K562 (cell line): ENCODE measurements at regions not wholly inside any gene's neighbourhood (a gene's known extent, or its start where the extent isn't known, plus 50 kb on each side); places are given as distances from the start of the nearest gene placed in this dataset.

ENCODE experiments used
- ATAC-seq: fragments of 200-7000 bp; cut with Tn5 transposase; 3 replicates; pipeline ENCODE4 v1.9.1; 2020; ENCODE audit warnings: moderate library complexity
- BruUV-seq: library from RNA; stranded (reverse); fragments of 400-500 nt; replicated peaks from 2 replicates; lab custom pipeline; 2021; lab: Mats Ljungman, UMichigan
- CTCF ChIA-PET: fragments of 300-600 bp; formaldehyde crosslinking; extraction: SDS; loops from one replicate; lab custom pipeline; 2021; ENCODE audit warnings: low intra/inter-chr PET ratio; lab: Yijun Ruan, JAX
- POLR2A ChIA-PET: fragments of 300-600, 350-650 bp; sonication (Branson Sonifier 250); formaldehyde crosslinking; extraction: SDS; loops from one replicate; lab custom pipeline; 2021; ENCODE audit warnings: antibody characterized with exemption, inconsistent platforms; lab: Yijun Ruan, JAX
- DNase-seq, 4 experiments: peaks; one replicate each; pipeline versions ENCODE4 v3.0.0 to v3.0.0-alpha.2; 2011 to 2018; ENCODE audit warnings: low spot score in 3 of 4, mixed read lengths in 3 of 4; ENCODE audit errors: extremely low read depth in 1 of 4
- FAIRE-seq: peaks from 2 replicates; lab custom pipeline; 2011; peaks lifted over from hg19 to GRCh38; lab: Jason Lieb, UNC
- H2AFZ ChIP-seq: 2 replicates; pipeline ENCODE4 v1.6.0; 2011; ENCODE audit warnings: low read depth, low read length, control low read depth, inconsistent platforms
- H3K27ac ChIP-seq: fragments of 200-600 bp; 3 replicates; pipeline ENCODE4 v1.8.0; 2011; ENCODE audit warnings: low read depth, mild to moderate bottlenecking, control low read depth, inconsistent platforms, low read length, moderate library complexity, mixed read lengths; ENCODE audit errors: extremely low read depth
- H3K27me3 ChIP-seq, 2 experiments: fragments of 300-600 bp in 1 of 2; 2 replicates in 1 of 2; 3 replicates in 1 of 2; pipeline versions ENCODE4 v1.6.0 to v1.8.0; 2011; ENCODE audit warnings: inconsistent platforms in 2 of 2, low read length in 2 of 2, mild to moderate bottlenecking in 1 of 2, mixed read lengths in 1 of 2, moderate library complexity in 1 of 2; ENCODE audit not compliant: control insufficient read depth in 2 of 2, insufficient read depth in 2 of 2
- H3K36me3 ChIP-seq: fragments of 300-600 bp; 3 replicates; pipeline ENCODE4 v1.8.0; 2011; ENCODE audit warnings: mild to moderate bottlenecking, low read length, inconsistent platforms; ENCODE audit not compliant: control insufficient read depth, insufficient read depth
- H3K4me1 ChIP-seq, 2 experiments: fragments of 200-600 bp in 1 of 2; replicated peaks in 1 of 2; 2 replicates in 1 of 2; 3 replicates in 1 of 2; pipeline versions ENCODE4 v1.5.1 to v1.8.0; 2011; ENCODE audit warnings: inconsistent platforms in 2 of 2, low read length in 2 of 2, mild to moderate bottlenecking in 1 of 2, mixed read lengths in 1 of 2, moderate library complexity in 1 of 2; ENCODE audit not compliant: control insufficient read depth in 2 of 2, insufficient read depth in 2 of 2
- H3K4me2 ChIP-seq: 2 replicates; pipeline ENCODE4 v1.6.1; 2011; ENCODE audit warnings: low read length, control low read depth, inconsistent platforms, mixed read lengths; ENCODE audit not compliant: insufficient read depth
- H3K4me3 ChIP-seq: fragments of 200-600 bp; sonication (generic), shearing (Covaris generic); 2 replicates; pipeline ENCODE4 v1.5.1; 2016; ENCODE audit warnings: control low read depth, inconsistent platforms
- H3K79me2 ChIP-seq: fragments of 200-600 bp; 3 replicates; pipeline ENCODE4 v1.8.0; 2011; ENCODE audit warnings: low read length, inconsistent platforms; ENCODE audit not compliant: control insufficient read depth, insufficient read depth
- H3K9ac ChIP-seq, 2 experiments: 2 replicates each; pipeline versions ENCODE4 v1.6.0 to v1.6.1; 2011; ENCODE audit warnings: low read depth in 2 of 2, low read length in 2 of 2, control low read depth in 1 of 2, inconsistent platforms in 1 of 2, mild to moderate bottlenecking in 1 of 2, mixed read lengths in 1 of 2; ENCODE audit not compliant: insufficient read depth in 1 of 2
- H3K9me1 ChIP-seq: one replicate; pipeline ENCODE4 v1.6.0; 2011; ENCODE audit warnings: inconsistent platforms, mild to moderate bottlenecking, low read length, moderate library complexity; ENCODE audit not compliant: control insufficient read depth, insufficient read depth
- H3K9me3 ChIP-seq: replicated peaks from 2 replicates; pipeline ENCODE4 v1.5.1; 2011; ENCODE audit warnings: low read depth, low read length, inconsistent platforms; ENCODE audit not compliant: control insufficient read depth, insufficient read depth
- H4K20me1 ChIP-seq: replicated peaks from 2 replicates; pipeline ENCODE4 v1.6.1; 2011; ENCODE audit warnings: low read length, inconsistent platforms, mixed read lengths; ENCODE audit not compliant: control insufficient read depth, insufficient read depth
- JUNB ChIP-seq: fragments of 450-650 bp; formaldehyde crosslinking; conservative IDR thresholded peaks from 2 replicates; pipeline ENCODE4 v1.4.0; 2020; ENCODE audit warnings: mild to moderate bottlenecking
- PTTG1 ChIP-seq: fragments of 450-650 bp; IDR thresholded peaks from 2 replicates; pipeline ENCODE4 v1.6.1; 2016; ENCODE audit warnings: low read depth, mild to moderate bottlenecking, missing genetic modification characterization, missing compliant biosample characterization
- SMAD4 ChIP-seq: fragments of 250-450 bp; sonication (Bioruptor Pico); conservative IDR thresholded peaks from 2 replicates; pipeline ENCODE4 v1.8.0; 2021; ENCODE audit warnings: inconsistent platforms, mild to moderate bottlenecking, moderate library complexity
- THRAP3 ChIP-seq: fragments of 450-650 bp; IDR thresholded peaks from 2 replicates; pipeline ENCODE4 v1.6.1; 2016; ENCODE audit warnings: mild to moderate bottlenecking, inconsistent platforms, borderline replicate concordance
- TSHZ1 ChIP-seq: fragments of 250-450 bp; sonication (Bioruptor Pico); IDR thresholded peaks from 2 replicates; pipeline ENCODE4 v1.4.0; 2020; ENCODE audit warnings: mild to moderate bottlenecking, moderate library complexity
- ZMIZ1 ChIP-seq, 2 experiments: fragments of 150-350 bp in 1 of 2; IDR thresholded peaks; 2 replicates each; pipeline ENCODE4 v1.6.1; 2012 to 2016; ENCODE audit warnings: low read depth in 2 of 2, low read length in 2 of 2, mild to moderate bottlenecking in 1 of 2, moderate library complexity in 1 of 2
- ZNF561 ChIP-seq: fragments of 450-650 bp; formaldehyde crosslinking; conservative IDR thresholded peaks from 2 replicates; pipeline ENCODE4 v1.4.0; 2020; ENCODE audit warnings: mild to moderate bottlenecking, moderate library complexity
- WGBS: fragments of 100-300 bp; shearing (Covaris generic); methylation state at CpG from one replicate; pipeline ENCODE4 v1.1.6; 2016; ENCODE audit warnings: low coverage, mixed read lengths; ENCODE audit not compliant: insufficient coverage; ENCODE audit errors: missing lambda C conversion rate; 5-methylcytosine and 5-hydroxymethylcytosine counted together
- in situ Hi-C: fragments of 300-500 bp; cut with MboI; formaldehyde crosslinking; loops from 4 replicates; pipeline ENCODE4 v1.15.0; 2018; ENCODE audit warnings: inconsistent platforms, mixed read lengths
- intact Hi-C: fragments of 100-400 bp; cut with micrococcal nuclease; formaldehyde crosslinking; loops from 2 replicates; pipeline ENCODE4 v1.14.2; 2022

- Histone ChIP-seq H3K9ac (peak overlapping the region in 1 of 2 experiments; percentile 38; a peak in 1 of 4 replicates), H2AFZ (peak overlapping the region; percentile 2), H3K27me3 (peaks cover 3 to 11% of the 10 kb centered on the region in 2 experiments; a peak in 3 of 5 replicates), H3K36me3 (no peaks in the 10 kb centered on the region), H4K20me1 (no peaks in the 10 kb centered on the region), H3K4me3 (no peak overlapping the region), H3K4me1 (peaks cover 0 to 2% of the 10 kb centered on the region in 2 experiments; a peak in 3 of 5 replicates)
- no peak; the same call in 2 of the 3 replicates for ATAC-seq
- no peak for DNase-seq
- WGBS = 16% methylated on average over 3 of the region's 3 CpGs
- FAIRE-seq = no peak
- TF ChIP-seq JUNB (CRISPR knock-in tag) (0 out of 2 replicates have a peak, but pooled peaks have one; percentile 28), ZNF561 (CRISPR knock-in tag) (no peak)
- TF ChIP-seq, all 486 proteins: peak for 1
- intact Hi-C loops = no loop called here
- H3K27ac ChIP-seq = no peak overlapping the region
- ChIA-PET POLR2A (interaction anchor here (0.6 kb wide), 1 partner anchor 13 kb away, joined by 3 read pairs; no protein-coding TSS in a partner anchor), CTCF (no interaction called here)
- no peaks in the 10 kb centered on the region for H3K9me1 ChIP-seq
- no peaks in the 10 kb centered on the region for H3K9me3 ChIP-seq
- no peak overlapping the region for H3K4me2 ChIP-seq
- no peaks in the 10 kb centered on the region for H3K79me2 ChIP-seq
- no TSS peak for BruUV-seq
- in situ Hi-C loops = no loop called here
Observed at GRCh38 chr1:113247782-113248181, 142.5 kb upstream of the MAGI3 start.

- Histone ChIP-seq H3K4me3 (no peak overlapping the region), H3K4me1 (peaks cover 0 to 2% of the 10 kb centered on the region in 2 experiments; a peak in 2 of 5 replicates), H3K27ac (no peak overlapping the region), H3K4me2 (no peak overlapping the region), H4K20me1 (no peaks in the 10 kb centered on the region), H2AFZ (no peak overlapping the region), H3K27me3 (peaks cover 3 to 12% of the 10 kb centered on the region in 2 experiments; a peak in 3 of 5 replicates), H3K9ac (no peak overlapping the region), H3K79me2 (no peaks in the 10 kb centered on the region), H3K36me3 (no peaks in the 10 kb centered on the region), H3K9me1 (no peaks in the 10 kb centered on the region), H3K9me3 (no peaks in the 10 kb centered on the region)
- ChIA-PET POLR2A (interaction anchor here (0.6 kb wide), 1 partner anchor 12 kb away, joined by 3 read pairs; no protein-coding TSS in a partner anchor), CTCF (no interaction called here)
- DNase-seq (no peak), FAIRE-seq (no peak), ATAC-seq (no peak)
- 17% methylated on average over 5 of the region's 5 CpGs for WGBS
- in situ Hi-C loops = no loop called here
- no TSS peak for BruUV-seq
- intact Hi-C loops = no loop called here
- no peak for TF ChIP-seq THRAP3
- no peak for TF ChIP-seq ZMIZ1 (IDR thresholded peaks at IDR 0.05; ENCODE audit: low read depth in 2 of 2, low read length in 2 of 2)
- no peak for TF ChIP-seq SMAD4
- no peak for TF ChIP-seq TSHZ1 (CRISPR knock-in tag)
- TF ChIP-seq PTTG1 (tag) = no peak
Observed at GRCh38 chr1:113248494-113248893, 141.8 kb upstream of the MAGI3 start.
